CD14-positive monocyte (primary cell): ENCODE measurements at regions not wholly inside any gene's neighbourhood (a gene's known extent, or its start where the extent isn't known, plus 50 kb on each side); places are given as distances from the start of the nearest gene placed in this dataset.

ENCODE experiments used
- DNase-seq, 3 donors: peaks; one replicate each; pipeline ENCODE4 v3.0.0-alpha.2; 2011 to 2022
- H2AFZ ChIP-seq: 2 replicates; pipeline ENCODE4 v1.6.0; 2012; ENCODE audit warnings: mild to moderate bottlenecking, low read depth, low read length, inconsistent platforms; ENCODE audit not compliant: insufficient read depth, poor library complexity, severe bottlenecking
- H3K27ac ChIP-seq, 2 donors: 1 replicate in 1 of 2; 2 replicates in 1 of 2; pipeline ENCODE4 v1.5.1; 2012 to 2013; ENCODE audit warnings: low read length in 2 of 2, control low read depth in 1 of 2, inconsistent platforms in 1 of 2, low read depth in 1 of 2, mild to moderate bottlenecking in 1 of 2
- H3K27me3 ChIP-seq, 2 donors: one replicate each; pipeline versions ENCODE4 v1.6.0 to v1.6.1; 2011 to 2013; ENCODE audit warnings: low read length in 2 of 2; ENCODE audit not compliant: control insufficient read depth in 2 of 2, insufficient read depth in 2 of 2
- H3K36me3 ChIP-seq, 2 donors: replicated peaks in 1 of 2; 1 replicate in 1 of 2; 2 replicates in 1 of 2; pipeline versions ENCODE4 v1.5.1 to v1.6.1; 2012 to 2013; ENCODE audit warnings: low read length in 2 of 2, control low read depth in 1 of 2, inconsistent platforms in 1 of 2, mild to moderate bottlenecking in 1 of 2; ENCODE audit not compliant: insufficient read depth in 2 of 2, control insufficient read depth in 1 of 2
- H3K4me1 ChIP-seq, 2 donors: 1 replicate in 1 of 2; 2 replicates in 1 of 2; pipeline versions ENCODE4 v1.5.1 to v1.6.1; 2012 to 2013; ENCODE audit warnings: low read length in 2 of 2, control low read depth in 1 of 2, inconsistent platforms in 1 of 2, mild to moderate bottlenecking in 1 of 2, moderate library complexity in 1 of 2; ENCODE audit not compliant: insufficient read depth in 2 of 2, control insufficient read depth in 1 of 2
- H3K4me2 ChIP-seq: replicated peaks from 2 replicates; pipeline ENCODE3; 2012; ENCODE audit warnings: low read length, moderate library complexity, mild to moderate bottlenecking; ENCODE audit not compliant: poor library complexity, severe bottlenecking; ENCODE audit errors: extremely low read depth
- H3K4me3 ChIP-seq, 3 experiments: fragments of 200-600 bp in 1 of 3; sonication (generic) in 1 of 3; replicated peaks in 1 of 3; 1 replicate in 2 of 3; 2 replicates in 1 of 3; pipeline ENCODE4 v1.5.1; 2011 to 2013; ENCODE audit warnings: low read length in 3 of 3, mild to moderate bottlenecking in 3 of 3, control low read depth in 2 of 3, low read depth in 2 of 3, inconsistent platforms in 1 of 3, moderate library complexity in 1 of 3
- H3K79me2 ChIP-seq: 2 replicates; pipeline ENCODE4 v1.6.0; 2012; ENCODE audit warnings: mild to moderate bottlenecking, control low read depth, inconsistent platforms, low read length, moderate library complexity; ENCODE audit not compliant: insufficient read depth
- H3K9ac ChIP-seq: 2 replicates; pipeline ENCODE4 v1.6.0; 2017; ENCODE audit warnings: low read length, mild to moderate bottlenecking; ENCODE audit not compliant: insufficient read depth, poor library complexity, severe bottlenecking
- H3K9me3 ChIP-seq, 2 donors: replicated peaks in 1 of 2; 1 replicate in 1 of 2; 2 replicates in 1 of 2; pipeline versions ENCODE4 v1.5.1 to v1.6.1; 2012 to 2013; ENCODE audit warnings: low read length in 2 of 2, control low read depth in 1 of 2; ENCODE audit not compliant: control insufficient read depth in 1 of 2, insufficient read depth in 1 of 2
- H4K20me1 ChIP-seq: 2 replicates; pipeline ENCODE4 v1.6.0; 2012; ENCODE audit warnings: mild to moderate bottlenecking, low read length, control low read depth, moderate library complexity; ENCODE audit not compliant: insufficient read depth
- H3K27ac Mint-ChIP-seq, 7 donors: one replicate each; pipeline ENCODE4 v1.8.0; 2020; ENCODE audit warnings: mild to moderate bottlenecking in 7 of 7, mixed read lengths in 7 of 7, moderate library complexity in 6 of 7, inconsistent platforms in 2 of 7
- H3K27me3 Mint-ChIP-seq, 3 donors: one replicate each; pipeline ENCODE4 v1.8.0; 2021 to 2022; ENCODE audit warnings: low read depth in 3 of 3, mild to moderate bottlenecking in 3 of 3, mixed read lengths in 3 of 3, moderate library complexity in 3 of 3, inconsistent platforms in 1 of 3
- H3K36me3 Mint-ChIP-seq, 2 donors: one replicate each; pipeline ENCODE4 v1.8.0; 2020; ENCODE audit warnings: mixed read lengths in 2 of 2, inconsistent platforms in 1 of 2, mild to moderate bottlenecking in 1 of 2
- H3K4me1 Mint-ChIP-seq: one replicate; pipeline ENCODE4 v1.8.0; 2020; ENCODE audit warnings: mild to moderate bottlenecking, mixed read lengths
- H3K4me3 Mint-ChIP-seq, 2 donors: one replicate each; pipeline ENCODE4 v1.8.0; 2020; ENCODE audit warnings: mild to moderate bottlenecking in 2 of 2, mixed read lengths in 2 of 2, moderate library complexity in 1 of 2
- H3K9me3 Mint-ChIP-seq, 7 donors: one replicate each; pipeline ENCODE4 v1.8.0; 2020 to 2022; ENCODE audit warnings: mixed read lengths in 7 of 7, mild to moderate bottlenecking in 6 of 7, moderate library complexity in 6 of 7, inconsistent platforms in 2 of 7
- WGBS: methylation state at CpG from one replicate; pipeline ENCODE4 v1.1.5; 2013; ENCODE audit warnings: missing lambda C conversion rate; ENCODE audit not compliant: insufficient coverage; 5-methylcytosine and 5-hydroxymethylcytosine counted together
- intact Hi-C, 2 donors: fragments of 100-400 bp; cut with micrococcal nuclease; formaldehyde crosslinking; loops; one replicate each; pipeline versions ENCODE4 v1.15.0 to v1.15.1; 2023
- TF ChIP-seq, protein P1 (sequence below): fragments of 200-600 bp; IDR thresholded peaks from one replicate; pipeline ENCODE4 v1.8.0; 2022; ENCODE audit warnings: antibody characterized with exemption, mild to moderate bottlenecking

DNA sequence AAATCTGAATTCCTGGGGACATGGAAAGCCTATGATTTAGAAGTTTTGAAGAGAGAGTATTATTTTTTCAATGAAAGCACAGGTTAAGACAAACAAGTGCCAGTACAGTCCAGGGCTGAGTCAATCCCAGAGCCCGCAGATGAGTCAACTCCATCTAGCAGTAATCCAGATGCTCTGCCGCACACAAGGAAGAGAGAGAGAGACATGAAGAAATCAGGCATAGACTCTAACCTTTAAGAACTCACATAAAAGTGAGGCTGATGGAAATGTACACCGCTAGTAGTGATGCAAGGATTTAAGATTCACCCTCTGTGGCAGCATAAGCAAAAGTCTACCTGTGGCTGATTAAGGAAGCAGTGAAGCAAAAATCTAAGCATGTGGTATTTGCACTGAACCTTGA lies 651.5 kb downstream of the TNS3 start:
- H2AFZ ChIP-seq, result no peak overlapping the region
- DNase-seq, result no peak
- H3K36me3 Mint-ChIP-seq, result no peaks in the 10 kb centered on the region

DNA sequence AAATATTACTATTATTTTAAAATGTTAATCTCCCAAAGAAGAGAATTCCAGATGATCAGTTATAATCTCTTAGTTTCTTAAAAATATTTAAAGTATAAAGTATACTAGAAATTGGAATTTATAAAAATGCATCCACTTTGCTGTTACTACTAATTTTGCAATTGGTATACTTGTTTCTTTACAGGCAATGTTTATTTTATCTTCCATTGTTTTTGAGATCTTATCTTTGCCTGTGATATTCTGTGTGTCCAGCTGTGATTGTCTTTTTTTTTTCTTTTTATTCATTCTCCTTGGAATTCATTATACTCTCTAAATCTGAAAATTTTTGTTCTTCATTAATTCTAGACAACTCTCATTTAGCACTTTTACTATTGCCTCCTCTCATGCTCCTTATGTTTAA lies 652.6 kb downstream of the TNS3 start:
- no peaks in the 10 kb centered on the region for H3K9me3 ChIP-seq
- H3K27me3 Mint-ChIP-seq, result no peaks in the 10 kb centered on the region
- H3K9ac ChIP-seq, result no peak overlapping the region
- no peaks in the 10 kb centered on the region for H3K4me1 Mint-ChIP-seq
- H3K4me3 Mint-ChIP-seq, result no peak overlapping the region
- no peaks in the 10 kb centered on the region for H3K36me3 Mint-ChIP-seq
- TF ChIP-seq, protein P1, sequence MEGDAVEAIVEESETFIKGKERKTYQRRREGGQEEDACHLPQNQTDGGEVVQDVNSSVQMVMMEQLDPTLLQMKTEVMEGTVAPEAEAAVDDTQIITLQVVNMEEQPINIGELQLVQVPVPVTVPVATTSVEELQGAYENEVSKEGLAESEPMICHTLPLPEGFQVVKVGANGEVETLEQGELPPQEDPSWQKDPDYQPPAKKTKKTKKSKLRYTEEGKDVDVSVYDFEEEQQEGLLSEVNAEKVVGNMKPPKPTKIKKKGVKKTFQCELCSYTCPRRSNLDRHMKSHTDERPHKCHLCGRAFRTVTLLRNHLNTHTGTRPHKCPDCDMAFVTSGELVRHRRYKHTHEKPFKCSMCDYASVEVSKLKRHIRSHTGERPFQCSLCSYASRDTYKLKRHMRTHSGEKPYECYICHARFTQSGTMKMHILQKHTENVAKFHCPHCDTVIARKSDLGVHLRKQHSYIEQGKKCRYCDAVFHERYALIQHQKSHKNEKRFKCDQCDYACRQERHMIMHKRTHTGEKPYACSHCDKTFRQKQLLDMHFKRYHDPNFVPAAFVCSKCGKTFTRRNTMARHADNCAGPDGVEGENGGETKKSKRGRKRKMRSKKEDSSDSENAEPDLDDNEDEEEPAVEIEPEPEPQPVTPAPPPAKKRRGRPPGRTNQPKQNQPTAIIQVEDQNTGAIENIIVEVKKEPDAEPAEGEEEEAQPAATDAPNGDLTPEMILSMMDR, result no peak
- no peak overlapping the region for H3K27ac Mint-ChIP-seq
- H3K27me3 ChIP-seq, result no peaks in the 10 kb centered on the region
- H3K4me1 ChIP-seq, result no peaks in the 10 kb centered on the region
- no peaks in the 10 kb centered on the region for H4K20me1 ChIP-seq
- no peaks in the 10 kb centered on the region for H3K79me2 ChIP-seq
- DNase-seq, result no peak
- peaks cover 0 to 10% (median 4%) of the 10 kb centered on the region in 7 donors for H3K9me3 Mint-ChIP-seq
- H2AFZ ChIP-seq, result no peak overlapping the region
- no peak overlapping the region for H3K4me3 ChIP-seq
- intact Hi-C loops, result no loop called here
- no peaks in the 10 kb centered on the region for H3K36me3 ChIP-seq
- no peak overlapping the region for H3K27ac ChIP-seq
- no peak overlapping the region for H3K4me2 ChIP-seq

More for the DNA sequence above, 651.5 kb downstream of the TNS3 start:
- Mint-ChIP-seq H3K4me1 (no peaks in the 10 kb centered on the region), H3K27ac (no peak overlapping the region), H3K9me3 (peaks cover 0 to 6% (median 2%) of the 10 kb centered on the region in 7 donors), H3K27me3 (no peaks in the 10 kb centered on the region), H3K4me3 (no peak overlapping the region)
- H3K4me1 ChIP-seq, result no peaks in the 10 kb centered on the region
- TF ChIP-seq, protein P1, result no peak
- no peaks in the 10 kb centered on the region for H3K36me3 ChIP-seq
- no peaks in the 10 kb centered on the region for H3K79me2 ChIP-seq
- H3K9me3 ChIP-seq, result no peaks in the 10 kb centered on the region
- no peak overlapping the region for H3K4me2 ChIP-seq
- intact Hi-C loops, result no loop called here
- no peak overlapping the region for H3K4me3 ChIP-seq
- no CpG with 5 or more reads among the region's 3 CpGs for WGBS
- no peak overlapping the region for H3K27ac ChIP-seq
- H3K9ac ChIP-seq, result no peak overlapping the region
- no peaks in the 10 kb centered on the region for H3K27me3 ChIP-seq
- H4K20me1 ChIP-seq, result no peaks in the 10 kb centered on the region
